HL-60 (cell line): ENCODE measurements at regions not wholly inside any gene's neighbourhood (a gene's known extent, or its start where the extent isn't known, plus 50 kb on each side); places are given as distances from the start of the nearest gene placed in this dataset.

Experiments
- DNase-seq, 2 experiments: peaks; one replicate each; pipeline ENCODE4 v3.0.0-alpha.2; 2010 to 2020; ENCODE audit warnings: low read depth in 1 of 2, low spot score in 1 of 2
- H3K27ac ChIP-seq: fragments of 250-450 bp; sonication (Bioruptor Pico); replicated peaks from 2 replicates; pipeline ENCODE4 v1.5.1; 2020; ENCODE audit warnings: mild to moderate bottlenecking, moderate library complexity
- H3K27me3 ChIP-seq: fragments of 250-450 bp; sonication (Bioruptor Pico); 2 replicates; pipeline ENCODE4 v1.5.1; 2021; ENCODE audit warnings: mild to moderate bottlenecking, moderate library complexity; ENCODE audit not compliant: insufficient read depth, poor library complexity, severe bottlenecking
- H3K4me3 ChIP-seq: replicated peaks from 2 replicates; pipeline ENCODE4 v1.5.1; 2011; ENCODE audit warnings: mild to moderate bottlenecking, control low read depth, low read length; ENCODE audit not compliant: insufficient read depth
- GABPA ChIP-seq: IDR thresholded peaks from 2 replicates; pipeline ENCODE4 v1.6.1; 2012; ENCODE audit warnings: low read depth
- POLR2AphosphoS5 ChIP-seq: IDR thresholded peaks from 2 replicates; pipeline ENCODE4 v1.6.1; 2012; ENCODE audit warnings: low read depth
- SPI1 ChIP-seq: IDR thresholded peaks from 2 replicates; pipeline ENCODE4 v1.6.1; 2012; ENCODE audit warnings: low read depth, mild to moderate bottlenecking, borderline replicate concordance
- TF ChIP-seq, protein P1 (sequence below): IDR thresholded peaks from 2 replicates; pipeline ENCODE4 v1.6.1; 2012; ENCODE audit warnings: low read depth; ENCODE audit not compliant: insufficient replicate concordance
- TF ChIP-seq, protein P2 (sequence below): IDR thresholded peaks from one replicate; pipeline ENCODE4 v1.5.1; 2011; ENCODE audit warnings: low read length, control low read depth, inconsistent platforms; ENCODE audit not compliant: insufficient read depth

DNA sequence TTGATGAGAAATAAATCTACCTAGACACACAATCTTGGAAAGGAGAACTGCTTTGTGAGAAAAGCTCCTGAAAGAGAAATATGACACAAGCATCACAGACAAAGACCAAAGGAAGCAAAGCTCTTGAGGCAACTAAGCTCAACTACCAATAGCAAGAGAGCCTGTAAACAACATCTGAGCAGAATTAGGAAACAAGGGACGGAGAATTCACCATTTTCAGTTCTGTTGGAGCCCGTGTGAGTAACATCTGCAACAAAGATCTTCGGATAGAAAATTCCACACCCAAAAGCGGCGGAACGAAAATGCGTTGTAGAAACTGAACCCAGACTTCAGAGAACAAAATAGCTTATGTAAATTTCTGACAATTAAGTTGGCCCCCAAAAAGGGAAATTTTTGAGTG lies 909.9 kb upstream of the MBL2 start:
- H3K27me3 ChIP-seq, result no peaks in the 10 kb centered on the region
- no peak overlapping the region for H3K4me3 ChIP-seq
- TF ChIP-seq SPI1 (no peak), POLR2AphosphoS5 (no peak), GABPA (no peak)
- TF ChIP-seq, protein P1, sequence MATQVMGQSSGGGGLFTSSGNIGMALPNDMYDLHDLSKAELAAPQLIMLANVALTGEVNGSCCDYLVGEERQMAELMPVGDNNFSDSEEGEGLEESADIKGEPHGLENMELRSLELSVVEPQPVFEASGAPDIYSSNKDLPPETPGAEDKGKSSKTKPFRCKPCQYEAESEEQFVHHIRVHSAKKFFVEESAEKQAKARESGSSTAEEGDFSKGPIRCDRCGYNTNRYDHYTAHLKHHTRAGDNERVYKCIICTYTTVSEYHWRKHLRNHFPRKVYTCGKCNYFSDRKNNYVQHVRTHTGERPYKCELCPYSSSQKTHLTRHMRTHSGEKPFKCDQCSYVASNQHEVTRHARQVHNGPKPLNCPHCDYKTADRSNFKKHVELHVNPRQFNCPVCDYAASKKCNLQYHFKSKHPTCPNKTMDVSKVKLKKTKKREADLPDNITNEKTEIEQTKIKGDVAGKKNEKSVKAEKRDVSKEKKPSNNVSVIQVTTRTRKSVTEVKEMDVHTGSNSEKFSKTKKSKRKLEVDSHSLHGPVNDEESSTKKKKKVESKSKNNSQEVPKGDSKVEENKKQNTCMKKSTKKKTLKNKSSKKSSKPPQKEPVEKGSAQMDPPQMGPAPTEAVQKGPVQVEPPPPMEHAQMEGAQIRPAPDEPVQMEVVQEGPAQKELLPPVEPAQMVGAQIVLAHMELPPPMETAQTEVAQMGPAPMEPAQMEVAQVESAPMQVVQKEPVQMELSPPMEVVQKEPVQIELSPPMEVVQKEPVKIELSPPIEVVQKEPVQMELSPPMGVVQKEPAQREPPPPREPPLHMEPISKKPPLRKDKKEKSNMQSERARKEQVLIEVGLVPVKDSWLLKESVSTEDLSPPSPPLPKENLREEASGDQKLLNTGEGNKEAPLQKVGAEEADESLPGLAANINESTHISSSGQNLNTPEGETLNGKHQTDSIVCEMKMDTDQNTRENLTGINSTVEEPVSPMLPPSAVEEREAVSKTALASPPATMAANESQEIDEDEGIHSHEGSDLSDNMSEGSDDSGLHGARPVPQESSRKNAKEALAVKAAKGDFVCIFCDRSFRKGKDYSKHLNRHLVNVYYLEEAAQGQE, result no peak
- TF ChIP-seq, protein P2, sequence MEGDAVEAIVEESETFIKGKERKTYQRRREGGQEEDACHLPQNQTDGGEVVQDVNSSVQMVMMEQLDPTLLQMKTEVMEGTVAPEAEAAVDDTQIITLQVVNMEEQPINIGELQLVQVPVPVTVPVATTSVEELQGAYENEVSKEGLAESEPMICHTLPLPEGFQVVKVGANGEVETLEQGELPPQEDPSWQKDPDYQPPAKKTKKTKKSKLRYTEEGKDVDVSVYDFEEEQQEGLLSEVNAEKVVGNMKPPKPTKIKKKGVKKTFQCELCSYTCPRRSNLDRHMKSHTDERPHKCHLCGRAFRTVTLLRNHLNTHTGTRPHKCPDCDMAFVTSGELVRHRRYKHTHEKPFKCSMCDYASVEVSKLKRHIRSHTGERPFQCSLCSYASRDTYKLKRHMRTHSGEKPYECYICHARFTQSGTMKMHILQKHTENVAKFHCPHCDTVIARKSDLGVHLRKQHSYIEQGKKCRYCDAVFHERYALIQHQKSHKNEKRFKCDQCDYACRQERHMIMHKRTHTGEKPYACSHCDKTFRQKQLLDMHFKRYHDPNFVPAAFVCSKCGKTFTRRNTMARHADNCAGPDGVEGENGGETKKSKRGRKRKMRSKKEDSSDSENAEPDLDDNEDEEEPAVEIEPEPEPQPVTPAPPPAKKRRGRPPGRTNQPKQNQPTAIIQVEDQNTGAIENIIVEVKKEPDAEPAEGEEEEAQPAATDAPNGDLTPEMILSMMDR, result no peak
- DNase-seq, result no peak
- no peak overlapping the region for H3K27ac ChIP-seq

DNA sequence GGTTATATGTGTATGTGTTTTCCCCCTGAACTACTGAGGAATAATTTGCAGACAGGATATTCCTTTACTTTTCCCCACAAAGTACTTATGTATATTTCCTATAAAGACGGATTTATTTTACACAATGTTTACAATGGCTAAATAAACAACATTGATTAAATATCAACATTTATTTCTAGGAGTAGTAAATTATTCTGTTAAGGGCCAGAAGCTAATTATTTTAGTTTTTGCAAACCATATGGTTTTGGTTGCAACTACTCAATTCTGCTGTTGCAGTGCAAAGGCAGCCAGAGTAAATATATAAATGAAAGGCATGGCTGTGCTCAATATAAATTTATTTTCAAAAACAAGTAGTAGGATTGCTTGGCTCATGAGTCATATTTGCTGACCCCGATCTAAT lies 907.1 kb upstream of the MBL2 start:
- TF ChIP-seq GABPA (no peak), SPI1 (no peak), POLR2AphosphoS5 (no peak)
- TF ChIP-seq, protein P1, result no peak
- TF ChIP-seq, protein P2, result no peak
- H3K4me3 ChIP-seq, result no peak overlapping the region
- no peaks in the 10 kb centered on the region for H3K27me3 ChIP-seq
- no peak overlapping the region for H3K27ac ChIP-seq
- DNase-seq, result no peak

DNA sequence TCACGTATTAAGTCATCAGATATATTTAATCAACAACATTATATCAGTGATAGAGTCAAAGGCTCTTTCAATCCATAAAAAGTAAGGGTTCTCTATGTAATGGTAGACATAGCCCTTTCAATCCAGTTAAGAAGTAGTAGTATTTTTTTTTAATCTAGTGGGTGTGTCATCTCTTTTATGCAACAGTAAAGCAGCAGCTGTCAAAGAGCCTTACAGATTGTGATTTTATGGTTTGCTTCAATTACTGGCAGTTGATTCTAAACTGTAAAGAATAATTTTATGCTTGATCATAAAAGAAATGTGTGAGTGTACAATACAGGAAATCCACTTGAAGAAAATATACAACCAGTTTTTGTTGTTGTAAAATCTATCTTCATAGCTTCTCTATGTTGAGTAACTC lies 902.6 kb upstream of the MBL2 start:
- Histone ChIP-seq H3K27me3 (no peaks in the 10 kb centered on the region), H3K27ac (no peak overlapping the region), H3K4me3 (no peak overlapping the region)
- no peak for TF ChIP-seq GABPA
- TF ChIP-seq, protein P1, result no peak
- TF ChIP-seq, protein P2, result no peak
- TF ChIP-seq SPI1, result no peak
- TF ChIP-seq POLR2AphosphoS5, result no peak
- DNase-seq, result no peak
